AG09319 (cell line): ENCODE measurements at regions not wholly inside any gene's neighbourhood (a gene's known extent, or its start where the extent isn't known, plus 50 kb on each side); places are given as distances from the start of the nearest gene placed in this dataset.

Source experiments
- DNase-seq: peaks from one replicate; pipeline ENCODE4 v3.0.0-alpha.2; 2010; ENCODE audit warnings: low read depth; ENCODE audit errors: extremely low read depth
- TF ChIP-seq, protein P1 (sequence below): IDR thresholded peaks from 2 replicates; pipeline ENCODE4 v1.5.1; 2011; ENCODE audit warnings: low read depth, mild to moderate bottlenecking, inconsistent platforms, low read length, moderate library complexity

DNA sequence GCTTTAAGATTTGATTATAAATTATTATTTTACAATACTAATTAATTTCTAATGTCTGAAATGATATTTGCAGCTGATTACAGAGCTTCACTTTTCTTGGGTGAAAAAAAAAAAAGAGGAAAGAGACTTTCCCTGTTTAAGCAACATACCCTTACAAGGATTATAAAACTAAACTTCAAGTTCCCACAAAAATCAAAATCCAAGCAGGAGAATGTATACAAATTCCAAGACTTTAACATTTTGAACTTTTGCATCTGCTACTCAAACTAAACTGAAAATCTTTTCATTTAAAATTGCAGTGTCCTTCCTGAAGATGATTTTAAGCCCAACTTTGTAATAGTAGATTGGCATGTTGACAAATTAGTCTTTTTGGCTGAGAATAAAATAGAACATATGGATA, 742.4 kb upstream of the INTU start:
- TF ChIP-seq, protein P1, sequence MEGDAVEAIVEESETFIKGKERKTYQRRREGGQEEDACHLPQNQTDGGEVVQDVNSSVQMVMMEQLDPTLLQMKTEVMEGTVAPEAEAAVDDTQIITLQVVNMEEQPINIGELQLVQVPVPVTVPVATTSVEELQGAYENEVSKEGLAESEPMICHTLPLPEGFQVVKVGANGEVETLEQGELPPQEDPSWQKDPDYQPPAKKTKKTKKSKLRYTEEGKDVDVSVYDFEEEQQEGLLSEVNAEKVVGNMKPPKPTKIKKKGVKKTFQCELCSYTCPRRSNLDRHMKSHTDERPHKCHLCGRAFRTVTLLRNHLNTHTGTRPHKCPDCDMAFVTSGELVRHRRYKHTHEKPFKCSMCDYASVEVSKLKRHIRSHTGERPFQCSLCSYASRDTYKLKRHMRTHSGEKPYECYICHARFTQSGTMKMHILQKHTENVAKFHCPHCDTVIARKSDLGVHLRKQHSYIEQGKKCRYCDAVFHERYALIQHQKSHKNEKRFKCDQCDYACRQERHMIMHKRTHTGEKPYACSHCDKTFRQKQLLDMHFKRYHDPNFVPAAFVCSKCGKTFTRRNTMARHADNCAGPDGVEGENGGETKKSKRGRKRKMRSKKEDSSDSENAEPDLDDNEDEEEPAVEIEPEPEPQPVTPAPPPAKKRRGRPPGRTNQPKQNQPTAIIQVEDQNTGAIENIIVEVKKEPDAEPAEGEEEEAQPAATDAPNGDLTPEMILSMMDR, result no peak
- DNase-seq, result no peak

DNA sequence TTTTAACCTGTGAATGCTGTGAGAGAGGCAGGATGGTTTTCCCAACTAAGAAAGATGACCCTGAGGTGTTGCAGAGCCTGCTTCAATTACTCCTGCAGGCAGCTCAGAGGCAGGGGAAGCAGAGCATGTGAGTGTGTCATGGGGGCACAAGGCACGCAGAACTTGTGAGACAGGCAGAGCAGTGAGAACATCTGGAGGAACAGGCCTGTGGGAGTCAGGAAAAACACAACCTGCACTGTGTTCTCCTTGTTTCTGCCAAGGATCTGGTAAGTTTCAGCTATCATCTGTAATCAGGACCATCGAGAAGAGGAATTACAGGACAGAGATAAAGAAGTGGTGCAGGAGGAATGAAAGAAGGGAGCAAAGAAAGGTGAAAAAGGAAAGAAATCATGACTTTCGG, 741.8 kb upstream of the INTU start:
- TF ChIP-seq, protein P1, result no peak
- no peak for DNase-seq

DNA sequence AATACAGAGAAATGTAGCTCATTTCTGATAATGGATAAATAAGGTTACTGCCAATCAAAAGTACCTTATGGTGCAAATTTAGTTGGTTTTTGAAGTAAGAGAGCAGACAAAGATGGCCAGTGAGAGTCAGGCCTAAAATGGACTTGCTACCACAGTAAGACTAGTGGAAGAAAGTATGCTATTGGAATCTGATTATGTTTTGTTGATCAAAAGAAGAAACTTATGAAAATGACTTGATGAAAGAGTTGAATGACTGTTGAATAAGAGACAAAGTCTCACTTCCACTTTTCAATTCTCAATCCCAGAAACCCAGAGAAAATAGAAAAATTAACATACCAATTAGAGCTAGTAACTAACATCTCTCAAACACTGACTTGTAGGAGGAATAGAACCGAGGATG, 737.8 kb upstream of the INTU start:
- TF ChIP-seq, protein P1, result no peak
- no peak for DNase-seq

DNA sequence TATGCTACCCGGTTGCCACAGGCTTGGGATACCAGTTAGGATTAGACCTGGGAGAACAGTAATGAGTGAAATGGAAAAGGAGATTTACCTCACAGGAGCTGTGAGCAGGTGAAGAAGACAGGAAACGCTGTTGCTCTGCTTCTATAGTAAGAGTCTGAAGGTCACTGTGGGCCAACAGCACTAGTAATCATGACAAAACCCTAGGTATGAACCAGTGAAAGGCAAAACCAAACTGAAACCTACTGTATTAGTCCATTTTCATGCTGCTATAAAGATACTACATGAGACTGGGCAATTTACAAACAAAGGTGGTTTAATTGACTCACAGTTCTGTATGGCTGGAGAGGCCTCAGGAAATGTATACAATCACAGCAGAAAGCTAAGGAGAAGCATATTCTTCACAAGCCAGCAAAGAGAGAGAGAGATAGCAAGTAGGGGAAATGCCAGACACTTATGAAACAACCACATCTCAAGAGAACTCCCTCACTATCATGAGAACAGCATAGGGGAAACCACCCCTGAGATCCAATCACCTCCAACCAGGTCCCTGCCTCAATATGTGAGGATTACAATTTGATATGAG, 736.7 kb upstream of the INTU start:
- TF ChIP-seq, protein P1, result no peak
- no peak for DNase-seq

DNA sequence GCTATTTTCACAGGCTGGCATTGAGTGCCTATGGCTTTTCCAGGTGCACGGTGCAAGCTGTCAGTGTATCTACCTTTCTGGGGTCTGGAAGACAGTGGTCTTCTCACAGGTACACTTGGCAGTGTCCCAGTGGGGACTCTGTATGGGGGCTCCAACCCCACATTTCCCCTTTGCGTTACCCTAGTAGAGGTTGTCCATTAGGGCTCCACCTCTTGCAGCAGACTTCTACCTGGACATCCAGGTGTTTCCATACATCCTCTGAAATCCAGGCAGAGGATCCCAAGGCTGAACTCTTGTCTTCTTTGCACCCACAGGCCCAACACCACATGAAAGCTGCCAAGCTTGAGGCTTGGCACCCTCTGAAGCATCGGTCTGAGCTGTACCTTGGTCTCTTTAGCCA, 735.7 kb upstream of the INTU start:
- no peak for DNase-seq
- TF ChIP-seq, protein P1, result no peak

DNA sequence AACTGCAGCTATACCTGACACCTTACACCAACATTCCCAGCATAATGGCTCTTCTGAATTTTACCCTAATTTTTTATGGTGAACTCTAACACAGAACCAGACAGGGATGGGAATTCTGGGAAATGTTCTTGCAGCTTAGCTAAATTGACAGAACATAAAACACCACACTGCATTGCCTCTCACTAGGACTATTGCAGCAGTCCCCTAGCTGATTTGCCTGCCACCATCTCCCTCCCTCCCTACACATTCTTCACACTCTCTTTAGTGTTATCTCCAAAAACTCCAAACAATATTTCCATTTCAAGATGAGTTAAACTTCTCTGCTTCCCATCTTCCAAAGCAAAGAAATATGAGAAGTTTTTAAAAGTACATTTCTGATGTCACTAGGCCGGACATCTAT, 733.9 kb upstream of the INTU start:
- TF ChIP-seq, protein P1, result no peak
- no peak for DNase-seq

DNA sequence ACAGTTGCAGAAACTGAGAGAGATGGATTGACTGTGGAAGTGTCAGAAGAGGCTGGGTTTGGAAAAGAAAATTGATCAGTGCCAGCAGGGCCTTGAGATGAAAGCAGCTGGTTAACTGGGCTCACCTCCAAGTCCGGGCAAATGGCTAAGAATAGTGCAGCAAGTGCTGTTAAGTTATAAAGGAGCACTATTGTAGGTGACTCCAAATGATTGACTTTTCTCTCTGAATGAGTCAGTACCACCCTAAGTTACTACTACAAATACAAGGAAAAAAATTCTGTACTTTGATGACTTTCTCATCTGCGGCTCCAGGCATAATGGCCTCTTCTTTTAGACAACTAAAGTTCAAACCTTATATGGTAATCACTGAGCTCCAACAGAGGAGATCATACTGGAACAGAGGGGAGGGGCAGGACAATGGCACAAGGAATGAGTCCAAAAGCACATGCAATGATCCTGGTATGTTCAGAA, 733.4 kb upstream of the INTU start:
- DNase-seq, result peak; percentile 59
- TF ChIP-seq, protein P1, result no peak
